ENCODE measurements at regions not wholly inside any gene's neighbourhood (a gene's known extent, or its start where the extent isn't known, plus 50 kb on each side); places are given as distances from the start of the nearest gene placed in this dataset.

DNA sequence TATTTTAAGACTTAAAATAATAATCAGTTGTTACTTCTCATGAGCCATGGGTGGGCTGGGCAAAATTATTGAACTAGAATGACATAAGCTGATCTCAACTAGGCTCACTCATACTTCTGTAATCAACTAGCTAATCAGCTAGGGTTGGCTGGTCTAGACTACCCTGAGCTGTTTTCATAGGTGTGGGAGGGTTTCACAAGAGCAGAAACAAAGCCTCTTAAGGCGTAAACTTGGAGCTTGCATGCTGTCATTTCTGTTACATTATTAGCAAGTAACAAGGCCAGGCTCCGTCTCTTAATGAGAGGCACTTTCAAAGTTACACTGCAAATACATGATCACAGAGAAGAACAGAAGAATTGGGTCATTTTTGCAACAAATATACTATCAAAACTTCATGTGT is 57.2 kb upstream of the GHR start:
- H3K9me3 Mint-ChIP-seq = peaks cover 1% of the 10 kb centered on the region
- DNase-seq (ENCODE audit: low read depth, low spot score) = no peak
- H3K4me3 Mint-ChIP-seq = no peak overlapping the region
- peaks cover 2% of the 10 kb centered on the region for H3K27me3 Mint-ChIP-seq (ENCODE audit: low read depth)
- TF ChIP-seq, protein P1, sequence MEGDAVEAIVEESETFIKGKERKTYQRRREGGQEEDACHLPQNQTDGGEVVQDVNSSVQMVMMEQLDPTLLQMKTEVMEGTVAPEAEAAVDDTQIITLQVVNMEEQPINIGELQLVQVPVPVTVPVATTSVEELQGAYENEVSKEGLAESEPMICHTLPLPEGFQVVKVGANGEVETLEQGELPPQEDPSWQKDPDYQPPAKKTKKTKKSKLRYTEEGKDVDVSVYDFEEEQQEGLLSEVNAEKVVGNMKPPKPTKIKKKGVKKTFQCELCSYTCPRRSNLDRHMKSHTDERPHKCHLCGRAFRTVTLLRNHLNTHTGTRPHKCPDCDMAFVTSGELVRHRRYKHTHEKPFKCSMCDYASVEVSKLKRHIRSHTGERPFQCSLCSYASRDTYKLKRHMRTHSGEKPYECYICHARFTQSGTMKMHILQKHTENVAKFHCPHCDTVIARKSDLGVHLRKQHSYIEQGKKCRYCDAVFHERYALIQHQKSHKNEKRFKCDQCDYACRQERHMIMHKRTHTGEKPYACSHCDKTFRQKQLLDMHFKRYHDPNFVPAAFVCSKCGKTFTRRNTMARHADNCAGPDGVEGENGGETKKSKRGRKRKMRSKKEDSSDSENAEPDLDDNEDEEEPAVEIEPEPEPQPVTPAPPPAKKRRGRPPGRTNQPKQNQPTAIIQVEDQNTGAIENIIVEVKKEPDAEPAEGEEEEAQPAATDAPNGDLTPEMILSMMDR (conservative IDR thresholded peaks at IDR 0.05) = no peak
- H3K4me1 Mint-ChIP-seq = peaks cover under 1% of the 10 kb centered on the region
- no peak overlapping the region for H3K27ac Mint-ChIP-seq (ENCODE audit: unreplicated experiment)
- no peaks in the 10 kb centered on the region for H3K36me3 Mint-ChIP-seq (ENCODE audit: low read depth)

All from neural crest cell (in vitro differentiated cells).